OCI-LY7 (cell line): ENCODE measurements at regions not wholly inside any gene's neighbourhood (a gene's known extent, or its start where the extent isn't known, plus 50 kb on each side); places are given as distances from the start of the nearest gene placed in this dataset.

Experiments
- CTCF ChIP-seq: fragments of 200-600 bp; sonication (generic); conservative IDR thresholded peaks from 2 replicates; pipeline ENCODE4 v1.5.1; 2014; ENCODE audit warnings: mild to moderate bottlenecking, antibody characterized with exemption, low read length, moderate library complexity, mixed read lengths
- EZH2phosphoT487 ChIP-seq: fragments of 200-600 bp; sonication (generic); IDR thresholded peaks from 2 replicates; pipeline ENCODE4 v1.6.1; 2018; ENCODE audit warnings: low read depth, borderline replicate concordance, mild to moderate bottlenecking, mixed run types, antibody characterized with exemption, low read length, moderate library complexity, mixed read lengths

- TF ChIP-seq CTCF (no peak), EZH2phosphoT487 (no peak)
These were observed 189.0 kb upstream of the SOX1 start for GRCh38 chr13:111877906-111878305.
